ENCODE measurements at regions not wholly inside any gene's neighbourhood (a gene's known extent, or its start where the extent isn't known, plus 50 kb on each side); places are given as distances from the start of the nearest gene placed in this dataset.

- no peak for TF ChIP-seq CTCF (conservative IDR thresholded peaks at IDR 0.05; ENCODE audit: low read length)
- no peak for TF ChIP-seq EZH2phosphoT487 (IDR thresholded peaks at IDR 0.05; ENCODE audit: borderline replicate concordance, low read depth, low read length)
These were observed 797.8 kb downstream of the EFNB2 start for GRCh38 chr13:105737688-105738087.

Measured in OCI-LY7 (cell line).